HG02678 (cell line): ENCODE measurements at regions not wholly inside any gene's neighbourhood (a gene's known extent, or its start where the extent isn't known, plus 50 kb on each side); places are given as distances from the start of the nearest gene placed in this dataset.

Source experiments
- ATAC-seq: cut with Tn5 transposase; IDR thresholded peaks from one replicate; pipeline ENCODE4 v1.9.1; 2021; ENCODE audit warnings: mild to moderate bottlenecking, moderate library complexity; ENCODE audit not compliant: unreplicated experiment

DNA sequence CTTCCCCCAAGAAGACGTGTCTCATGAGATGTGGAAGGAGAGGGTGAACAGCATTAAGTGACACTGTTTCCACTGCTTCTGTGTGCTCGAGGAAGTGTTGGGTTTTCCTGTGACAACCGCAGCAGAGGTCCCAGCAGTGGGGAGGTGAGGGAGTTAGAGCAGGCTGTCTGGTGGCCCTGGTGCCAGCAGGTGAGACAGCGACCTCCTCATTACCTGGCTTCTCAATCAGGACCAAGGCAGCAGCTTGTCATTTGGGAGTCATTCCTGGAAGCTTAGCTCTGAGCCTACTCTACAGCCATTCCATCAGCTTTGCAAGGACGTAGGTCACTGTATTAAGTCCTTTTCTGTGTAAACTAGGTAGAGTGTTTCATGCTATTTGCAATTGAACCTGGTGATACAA, 63.3 kb upstream of the RGMA start:
- ATAC-seq: no peak

DNA sequence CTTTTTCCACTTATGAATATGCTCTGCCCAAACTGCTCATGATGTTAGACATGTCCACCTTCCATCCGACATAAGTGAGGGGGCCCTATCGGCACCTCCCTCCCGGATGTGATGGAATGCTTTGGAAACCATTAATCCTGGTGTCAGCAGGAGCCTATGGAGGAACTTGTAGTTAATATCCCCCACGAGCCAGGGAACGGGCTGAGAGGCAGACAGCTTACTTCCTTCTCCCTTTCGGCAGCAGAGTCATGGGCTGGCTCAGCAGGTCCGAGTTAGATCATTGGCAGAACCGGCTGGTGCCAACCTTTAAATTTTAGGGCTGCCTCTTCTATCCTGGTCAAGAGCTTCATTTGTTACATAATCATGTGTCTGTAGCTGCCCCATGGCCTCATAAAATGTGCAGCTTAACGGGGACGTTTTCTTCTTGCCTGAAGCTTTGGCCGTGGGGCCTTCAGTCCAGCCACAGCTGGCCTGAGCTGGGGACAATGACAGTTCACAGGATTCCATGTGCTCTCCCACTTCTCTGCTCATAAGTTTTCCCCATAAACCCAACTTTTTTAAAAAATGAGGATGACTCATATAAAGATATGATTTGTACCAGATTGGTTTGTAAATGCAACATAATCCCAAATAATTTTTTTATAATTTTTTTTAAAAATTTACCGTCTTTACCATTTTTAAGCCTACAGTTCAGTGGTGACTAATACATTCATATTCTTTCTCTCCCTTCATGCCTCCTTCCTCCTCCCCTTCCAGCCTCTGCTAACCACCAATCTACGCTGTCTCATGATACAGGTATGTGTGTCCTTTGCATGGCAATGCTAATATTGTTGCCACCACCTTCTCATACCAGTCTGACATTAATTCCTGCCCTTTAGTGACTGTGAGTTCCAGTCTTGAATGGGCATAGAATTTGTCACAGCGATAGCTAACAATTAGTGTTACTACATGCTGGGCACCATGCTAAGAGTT, 62.2 kb upstream of the RGMA start:
- no peak for ATAC-seq

DNA sequence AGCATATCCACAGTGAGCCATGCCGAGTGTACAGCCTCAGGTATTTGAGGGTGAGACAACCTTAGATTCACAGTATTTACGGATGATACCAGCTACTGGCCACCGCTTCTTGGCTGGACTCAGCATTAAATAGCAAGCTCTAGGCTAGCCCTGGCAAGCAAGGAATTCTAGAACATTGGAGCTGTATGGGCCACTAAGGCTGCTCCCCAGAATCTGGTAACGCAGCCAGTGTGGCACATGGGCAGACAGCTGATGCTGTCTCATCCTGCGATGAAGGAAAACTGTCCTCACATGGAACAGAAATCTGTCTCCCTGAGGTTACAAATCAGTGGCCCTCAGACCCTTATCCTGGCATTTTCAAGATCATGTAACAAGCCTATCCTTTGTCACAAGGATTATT, 57.6 kb upstream of the RGMA start:
- no peak for ATAC-seq

DNA sequence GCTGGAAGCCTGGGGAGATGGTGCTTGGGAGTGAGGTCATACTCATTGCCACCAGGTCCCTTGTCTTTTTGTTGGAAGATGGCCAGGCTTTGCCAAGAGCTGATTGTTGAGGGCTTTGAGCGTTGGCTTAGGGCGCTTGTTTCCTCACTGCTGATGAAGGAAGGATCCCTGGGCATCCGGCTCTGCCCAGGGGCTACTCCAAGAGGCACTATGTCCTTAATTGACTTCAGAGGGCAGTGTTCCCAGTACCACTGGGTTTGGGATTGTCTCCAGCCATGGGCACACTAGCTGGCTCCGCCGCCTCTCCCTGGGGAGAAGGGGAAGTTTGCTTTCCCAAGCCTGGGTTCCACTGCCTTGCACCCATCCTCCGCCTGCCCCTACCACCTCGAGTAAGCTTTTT, 57.2 kb upstream of the RGMA start:
- ATAC-seq: no peak

DNA sequence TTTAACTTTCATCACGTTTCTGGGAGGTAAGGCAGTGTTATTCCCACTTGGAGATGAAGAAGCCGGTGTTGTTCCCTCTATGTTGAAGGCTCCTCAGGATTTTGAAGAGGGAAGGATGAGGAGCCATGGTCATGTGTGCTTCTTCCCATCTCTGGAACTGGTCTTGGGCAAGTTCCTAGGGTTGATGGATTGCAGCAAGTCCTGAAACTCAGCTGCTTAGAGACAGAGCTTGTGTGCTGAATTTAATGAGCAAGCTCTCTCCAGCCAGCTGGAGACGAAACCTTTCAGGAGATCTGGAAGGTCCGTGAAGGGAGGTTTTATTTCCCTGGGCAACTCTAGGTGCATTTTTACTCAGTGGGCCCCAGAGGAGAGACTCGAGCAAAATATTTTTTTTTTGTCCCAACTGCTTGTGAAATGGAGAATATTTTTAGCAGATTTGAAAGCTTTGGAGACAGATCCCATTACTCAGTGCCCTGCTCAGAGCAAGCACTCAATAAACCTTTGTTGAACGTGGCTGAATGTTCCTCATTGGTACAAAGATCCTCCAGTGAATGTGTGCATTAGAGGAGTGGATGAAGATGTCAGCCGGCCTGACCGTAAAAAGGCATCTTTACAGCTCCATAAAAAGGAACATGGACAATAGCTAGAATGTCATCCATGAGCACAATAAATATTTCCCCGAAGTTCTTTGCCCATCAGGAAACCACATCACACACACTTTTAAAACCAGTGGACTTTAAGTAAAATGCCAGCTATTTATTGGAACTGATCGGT, 55.6 kb upstream of the RGMA start:
- ATAC-seq: no peak

DNA sequence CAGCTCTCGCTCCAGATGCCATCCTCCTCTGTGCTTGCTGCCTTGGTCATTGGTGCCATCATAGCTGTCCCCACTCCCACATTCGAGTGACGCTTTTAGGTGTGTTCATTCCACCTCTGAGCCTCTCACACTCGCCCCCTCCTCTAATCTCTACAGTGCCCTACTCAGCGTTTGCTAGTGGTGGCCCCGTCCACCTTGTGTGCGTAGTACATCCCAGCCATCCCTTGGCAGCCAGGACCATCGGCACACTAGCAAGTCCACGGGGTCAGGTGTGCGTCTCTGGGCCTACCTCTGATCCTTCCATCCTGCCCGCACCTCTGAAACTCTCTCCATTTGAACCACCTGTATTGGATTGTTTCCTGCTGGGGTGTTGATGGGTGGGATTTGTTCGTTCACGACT, 54.2 kb upstream of the RGMA start:
- ATAC-seq: no peak

DNA sequence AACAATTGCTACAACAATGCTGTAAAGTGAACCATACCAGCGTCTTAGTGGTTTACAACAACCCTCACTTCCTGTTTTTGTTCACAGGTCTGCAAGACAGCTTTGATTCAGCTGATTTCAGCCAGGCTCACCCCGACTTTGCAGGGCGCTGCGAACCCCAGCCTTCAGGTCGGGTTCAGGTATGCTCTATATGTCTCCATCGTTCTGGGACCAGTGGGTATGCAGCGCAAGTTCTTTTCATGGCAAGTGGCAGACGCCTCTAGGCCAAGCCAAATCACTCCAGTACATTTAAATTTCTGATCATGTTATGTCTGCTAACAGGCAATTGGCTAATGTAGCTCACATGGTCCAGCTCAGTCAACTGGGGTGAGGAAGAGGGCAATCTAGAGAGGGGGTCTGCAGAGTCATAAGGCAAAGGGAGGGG, 52.4 kb upstream of the RGMA start:
- ATAC-seq: no peak

DNA sequence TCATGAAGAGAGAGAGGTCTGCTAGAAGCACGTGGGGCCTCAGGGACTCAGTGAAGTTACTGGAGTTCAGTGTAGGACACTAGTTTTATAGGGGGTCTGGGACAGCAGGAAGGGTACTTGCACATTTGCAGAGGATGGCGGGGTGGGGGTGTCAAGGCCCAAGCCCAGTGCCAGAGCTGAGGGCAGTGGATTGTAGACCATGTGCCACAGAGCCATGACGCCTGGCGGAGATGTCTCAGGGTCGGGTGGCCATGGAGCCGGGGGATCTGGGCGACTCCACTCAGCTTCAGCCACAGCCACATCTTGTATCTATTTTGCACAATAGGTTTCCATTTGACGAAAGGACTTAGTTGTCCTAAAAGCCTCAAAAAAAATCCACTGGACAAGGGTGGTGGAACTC, 50.4 kb upstream of the RGMA start:
- no peak for ATAC-seq

DNA sequence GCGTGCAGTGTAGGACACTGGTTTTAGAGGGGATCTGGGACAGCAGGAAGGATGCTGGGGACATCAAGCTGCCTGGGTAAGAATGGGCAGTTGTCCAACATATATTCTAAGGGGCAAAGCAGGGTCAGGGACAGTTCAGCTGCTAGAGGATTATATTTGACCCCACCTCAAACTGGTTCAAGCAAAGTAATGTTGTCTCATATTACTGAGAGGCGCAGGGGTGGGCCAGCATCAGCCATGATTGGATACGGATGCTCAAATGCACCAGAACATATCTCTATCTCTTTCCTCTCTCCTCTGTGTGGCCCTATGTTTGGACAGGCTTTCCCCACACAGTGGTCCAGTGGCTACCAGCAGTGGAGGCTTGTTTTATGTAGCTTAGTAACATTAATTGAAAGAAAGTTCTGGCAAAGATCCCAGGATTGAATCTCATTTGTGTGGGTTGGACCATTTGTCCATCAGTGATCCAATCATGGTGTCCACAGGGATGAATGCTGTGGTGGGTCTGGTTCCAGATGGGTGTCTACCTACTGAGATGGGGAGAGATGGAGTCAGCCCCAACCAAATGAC, 49.8 kb upstream of the RGMA start:
- ATAC-seq: no peak
